ENCODE measurements at regions not wholly inside any gene's neighbourhood (a gene's known extent, or its start where the extent isn't known, plus 50 kb on each side); places are given as distances from the start of the nearest gene placed in this dataset.

GRCh38 chr4:181647396-181648147, 595.6 kb upstream of the TENM3 start:
- DNase-seq = no peak

- no peak for DNase-seq
These were observed 593.0 kb upstream of the TENM3 start for GRCh38 chr4:181650033-181650825.

GRCh38 chr4:181656748-181657147, 586.5 kb upstream of the TENM3 start:
- DNase-seq = no peak

GRCh38 chr4:181659202-181659601, 584.0 kb upstream of the TENM3 start:
- DNase-seq = no peak

GRCh38 chr4:181659876-181660275, 583.3 kb upstream of the TENM3 start:
- DNase-seq = no peak

GRCh38 chr4:181661090-181661489, 582.1 kb upstream of the TENM3 start:
- DNase-seq = no peak

GRCh38 chr4:181661923-181662322, 581.3 kb upstream of the TENM3 start:
- DNase-seq = no peak

- DNase-seq = no peak
These were observed 580.8 kb upstream of the TENM3 start for GRCh38 chr4:181662383-181662782.

- no peak for DNase-seq
These were observed 572.7 kb upstream of the TENM3 start for GRCh38 chr4:181670506-181670905.

- no peak for DNase-seq
These were observed 571.5 kb upstream of the TENM3 start for GRCh38 chr4:181671672-181672071.

- DNase-seq = no peak
These were observed 570.5 kb upstream of the TENM3 start for GRCh38 chr4:181672751-181673150.

- DNase-seq = no peak
These were observed 568.8 kb upstream of the TENM3 start for GRCh38 chr4:181674315-181674875.

GRCh38 chr4:181676546-181676945, 566.7 kb upstream of the TENM3 start:
- no peak for DNase-seq

- no peak for DNase-seq
These were observed 566.0 kb upstream of the TENM3 start for GRCh38 chr4:181677201-181677600.

- DNase-seq = no peak
These were observed 565.6 kb upstream of the TENM3 start for GRCh38 chr4:181677621-181678020.

GRCh38 chr4:181679754-181680153, 563.4 kb upstream of the TENM3 start:
- DNase-seq = no peak

GRCh38 chr4:181682367-181683047, 560.7 kb upstream of the TENM3 start:
- no peak for DNase-seq

GRCh38 chr4:181684310-181684709, 558.9 kb upstream of the TENM3 start:
- DNase-seq = no peak

GRCh38 chr4:181685461-181685860, 557.7 kb upstream of the TENM3 start:
- no peak for DNase-seq

- no peak for DNase-seq
These were observed 557.3 kb upstream of the TENM3 start for GRCh38 chr4:181685911-181686310.

- no peak for DNase-seq
These were observed 556.1 kb upstream of the TENM3 start for GRCh38 chr4:181687116-181687515.

- DNase-seq = no peak
These were observed 554.8 kb upstream of the TENM3 start for GRCh38 chr4:181688432-181688831.

- DNase-seq = no peak
These were observed 554.3 kb upstream of the TENM3 start for GRCh38 chr4:181688872-181689271.
